GM03348 (cell line): ENCODE measurements at regions not wholly inside any gene's neighbourhood (a gene's known extent, or its start where the extent isn't known, plus 50 kb on each side); places are given as distances from the start of the nearest gene placed in this dataset.
"Not testable (repeated sequence)": the region's sequence is repeated elsewhere in the genome, so short reads cannot be mapped to it uniquely, and the experiment has no call there.

ENCODE experiments used
- DNase-seq: peaks from one replicate; pipeline ENCODE4 v3.0.0; 2012; ENCODE audit warnings: low spot score

- DNase-seq = not testable (repeated sequence)
Measured at GRCh38 chr7:65145710-65146109, 139.2 kb upstream of the ERV3-1 start.

GRCh38 chr7:65145008-65145407 lies 138.5 kb upstream of the ERV3-1 start:
- DNase-seq = not testable (repeated sequence)

- DNase-seq = not testable (repeated sequence)
Measured at GRCh38 chr7:65144557-65144956, 138.1 kb upstream of the ERV3-1 start.

GRCh38 chr7:65144119-65144518 lies 137.6 kb upstream of the ERV3-1 start:
- not testable (repeated sequence) for DNase-seq

GRCh38 chr7:65141894-65142293 lies 135.4 kb upstream of the ERV3-1 start:
- DNase-seq = not testable (repeated sequence)

GRCh38 chr7:65141405-65141778 lies 134.9 kb upstream of the ERV3-1 start:
- DNase-seq = not testable (repeated sequence)

- DNase-seq = not testable (repeated sequence)
Measured at GRCh38 chr7:65140543-65141404, 134.3 kb upstream of the ERV3-1 start.

GRCh38 chr7:65136850-65137249 lies 130.4 kb upstream of the ERV3-1 start:
- DNase-seq = not testable (repeated sequence)

- DNase-seq = not testable (repeated sequence)
Measured at GRCh38 chr7:65133087-65133486, 126.6 kb upstream of the ERV3-1 start.

GRCh38 chr7:65132256-65132655 lies 125.8 kb upstream of the ERV3-1 start:
- not testable (repeated sequence) for DNase-seq

- not testable (repeated sequence) for DNase-seq
Measured at GRCh38 chr7:65127364-65127763, 120.9 kb upstream of the ERV3-1 start.

- not testable (repeated sequence) for DNase-seq
Measured at GRCh38 chr7:65124600-65124999, 118.1 kb upstream of the ERV3-1 start.

GRCh38 chr7:65105650-65106203 lies 99.2 kb upstream of the ERV3-1 start:
- DNase-seq = not testable (repeated sequence)

- not testable (repeated sequence) for DNase-seq
Measured at GRCh38 chr7:65100499-65100898, 94.0 kb upstream of the ERV3-1 start.

GRCh38 chr7:65081669-65082055 lies 75.2 kb upstream of the ERV3-1 start:
- not testable (repeated sequence) for DNase-seq

GRCh38 chr7:65080799-65081668 lies 74.5 kb upstream of the ERV3-1 start:
- DNase-seq = peak; percentile 89

- DNase-seq = not testable (repeated sequence)
Measured at GRCh38 chr7:65074959-65075358, 68.5 kb upstream of the ERV3-1 start.

GRCh38 chr7:65073160-65073559 lies 66.7 kb upstream of the ERV3-1 start:
- DNase-seq = not testable (repeated sequence)

- not testable (repeated sequence) for DNase-seq
Measured at GRCh38 chr7:65071854-65072431, 65.5 kb upstream of the ERV3-1 start.

- DNase-seq = not testable (repeated sequence)
Measured at GRCh38 chr7:65069476-65069875, 63.0 kb upstream of the ERV3-1 start.

- not testable (repeated sequence) for DNase-seq
Measured at GRCh38 chr7:65062566-65062965, 56.1 kb upstream of the ERV3-1 start.

- not testable (repeated sequence) for DNase-seq
Measured at GRCh38 chr7:65059247-65059646, 52.8 kb upstream of the ERV3-1 start.
